ENCODE measurements at regions not wholly inside any gene's neighbourhood (a gene's known extent, or its start where the extent isn't known, plus 50 kb on each side); places are given as distances from the start of the nearest gene placed in this dataset.

GRCh38 chr10:126731610-126731990 lies 61.1 kb upstream of the C10orf90 start:
- TF ChIP-seq CTCF (IDR thresholded peaks at IDR 0.05 in 8 of 11, conservative IDR thresholded peaks at IDR 0.05 in 3 of 11) = no peak
- no peak for TF ChIP-seq POLR2A (IDR thresholded peaks at IDR 0.05)
- no peak for TF ChIP-seq POLR2AphosphoS5 (IDR thresholded peaks at IDR 0.05)

All from spleen (tissue), 7 donors.